Stimulated activated naive CD8-positive, alpha-beta T cell treated with anti-CD3 and anti-CD28 coated beads, Interleukin-15, amount 100 ng/mL, for 72 hours (primary cell): ENCODE measurements at regions not wholly inside any gene's neighbourhood (a gene's known extent, or its start where the extent isn't known, plus 50 kb on each side); places are given as distances from the start of the nearest gene placed in this dataset.
"Not testable (repeated sequence)": the region's sequence is repeated elsewhere in the genome, so short reads cannot be mapped to it uniquely, and the experiment has no call there.

ENCODE experiments used
- ATAC-seq: fragments of 150-1000 bp; cut with Tn5 transposase; 2 replicates; pipeline ENCODE4 v1.10.0; 2021; ENCODE audit warnings: mild to moderate bottlenecking, moderate library complexity
- DNase-seq, 2 donors: peaks; one replicate each; pipeline ENCODE4 v3.0.0; 2021 to 2022
- H3K27ac Mint-ChIP-seq, 2 donors: one replicate each; pipeline ENCODE4 v1.8.0; 2022; ENCODE audit warnings: mild to moderate bottlenecking in 2 of 2, mixed read lengths in 2 of 2, moderate library complexity in 2 of 2
- H3K27me3 Mint-ChIP-seq: one replicate; pipeline ENCODE4 v1.8.0; 2022; ENCODE audit warnings: mixed read lengths
- H3K4me1 Mint-ChIP-seq: one replicate; pipeline ENCODE4 v1.8.0; 2022; ENCODE audit warnings: mild to moderate bottlenecking, mixed read lengths
- H3K4me3 Mint-ChIP-seq, 2 donors: one replicate each; pipeline ENCODE4 v1.8.0; 2022; ENCODE audit warnings: mild to moderate bottlenecking in 2 of 2, mixed read lengths in 2 of 2, moderate library complexity in 1 of 2
- H3K9me3 Mint-ChIP-seq, 2 donors: one replicate each; pipeline ENCODE4 v1.8.0; 2022; ENCODE audit warnings: mixed read lengths in 2 of 2

DNA sequence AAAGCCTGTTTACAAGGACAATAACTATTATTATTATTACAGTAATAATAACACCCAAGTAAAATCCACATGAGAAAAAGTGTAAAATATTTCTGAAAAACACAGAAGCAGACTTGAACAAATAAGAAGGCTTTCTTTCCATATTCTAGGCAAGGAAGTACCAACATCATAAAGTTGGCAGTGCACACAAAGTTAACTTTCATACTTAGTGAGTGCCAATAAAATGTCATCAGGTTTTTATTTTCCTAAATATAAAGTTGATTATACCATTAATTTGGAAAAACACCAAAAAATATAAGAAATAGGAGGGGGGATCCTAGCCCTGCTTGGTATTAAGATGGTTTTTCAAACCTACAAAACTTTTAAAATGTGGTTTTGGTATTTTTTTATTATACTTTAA is 161.4 kb downstream of the PRELID2 start:
- no peak for DNase-seq
- H3K4me3 Mint-ChIP-seq = no peak overlapping the region
- no peak overlapping the region for H3K27ac Mint-ChIP-seq
- no peaks in the 10 kb centered on the region for H3K9me3 Mint-ChIP-seq
- ATAC-seq = no peak
- no peaks in the 10 kb centered on the region for H3K4me1 Mint-ChIP-seq
- H3K27me3 Mint-ChIP-seq = no peaks in the 10 kb centered on the region

DNA sequence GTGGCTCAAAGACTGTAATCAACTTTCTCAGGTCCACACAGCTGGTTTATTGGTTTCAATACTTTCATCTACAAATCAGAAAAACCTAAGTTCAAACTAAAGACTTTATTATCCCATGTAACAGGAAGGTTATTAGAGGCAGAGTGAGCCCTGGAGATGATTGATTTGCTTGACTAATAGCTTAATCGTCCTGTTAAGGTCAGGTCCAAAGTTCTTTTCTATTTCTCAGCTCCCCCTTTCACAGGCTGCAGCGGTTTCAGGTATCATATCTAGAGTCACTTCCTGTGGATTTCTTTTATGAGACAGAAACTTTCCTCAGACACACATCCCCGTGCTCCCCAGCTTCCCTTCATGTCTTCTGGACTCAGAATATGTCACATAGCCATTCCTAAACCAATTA is 166.4 kb downstream of the PRELID2 start:
- H3K27me3 Mint-ChIP-seq = no peaks in the 10 kb centered on the region
- no peak for DNase-seq
- ATAC-seq = no peak
- no peaks in the 10 kb centered on the region for H3K4me1 Mint-ChIP-seq
- no peaks in the 10 kb centered on the region for H3K9me3 Mint-ChIP-seq
- H3K27ac Mint-ChIP-seq = no peak overlapping the region
- no peak overlapping the region for H3K4me3 Mint-ChIP-seq

DNA sequence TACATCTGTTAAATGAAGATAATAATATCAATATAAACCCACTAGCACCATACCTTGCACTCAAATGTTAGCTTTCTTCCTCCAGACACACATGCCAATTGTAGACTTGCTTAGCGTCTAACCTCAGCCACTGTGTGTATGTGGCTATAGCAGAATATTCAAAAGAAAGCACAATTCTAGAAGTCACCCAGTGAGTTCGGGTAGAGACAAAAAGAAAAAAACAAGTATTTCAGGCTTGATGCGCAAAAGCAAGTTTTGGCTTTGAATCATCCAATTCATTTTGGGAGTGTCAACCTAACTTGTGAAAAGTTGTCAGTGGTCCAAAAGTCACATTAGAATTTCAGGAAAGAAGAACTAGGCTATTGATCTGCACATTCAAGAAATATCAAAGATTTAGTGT is 167.4 kb downstream of the PRELID2 start:
- no peak for ATAC-seq
- Mint-ChIP-seq H3K27me3 (no peaks in the 10 kb centered on the region), H3K27ac (no peak overlapping the region), H3K9me3 (no peaks in the 10 kb centered on the region), H3K4me1 (no peaks in the 10 kb centered on the region), H3K4me3 (no peak overlapping the region)
- no peak for DNase-seq

DNA sequence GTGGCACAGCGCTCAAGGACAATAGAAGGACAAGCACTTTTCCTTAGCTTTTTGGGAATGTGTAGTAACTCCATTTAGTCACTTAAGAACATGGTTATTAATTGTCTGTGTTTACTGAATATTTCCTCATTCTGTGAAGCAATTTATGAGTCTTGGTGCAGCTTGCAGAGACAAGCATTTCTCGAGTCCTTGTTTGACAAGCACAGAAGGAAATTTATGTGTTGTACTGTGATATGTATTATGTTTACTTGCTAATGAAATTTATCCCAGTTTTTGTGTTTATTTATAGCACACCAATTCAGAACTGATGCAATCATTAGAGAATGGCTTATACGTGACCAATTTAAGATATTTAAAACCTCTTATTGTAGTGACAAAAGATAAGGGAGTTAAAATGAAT is 168.6 kb downstream of the PRELID2 start:
- H3K4me1 Mint-ChIP-seq = no peaks in the 10 kb centered on the region

DNA sequence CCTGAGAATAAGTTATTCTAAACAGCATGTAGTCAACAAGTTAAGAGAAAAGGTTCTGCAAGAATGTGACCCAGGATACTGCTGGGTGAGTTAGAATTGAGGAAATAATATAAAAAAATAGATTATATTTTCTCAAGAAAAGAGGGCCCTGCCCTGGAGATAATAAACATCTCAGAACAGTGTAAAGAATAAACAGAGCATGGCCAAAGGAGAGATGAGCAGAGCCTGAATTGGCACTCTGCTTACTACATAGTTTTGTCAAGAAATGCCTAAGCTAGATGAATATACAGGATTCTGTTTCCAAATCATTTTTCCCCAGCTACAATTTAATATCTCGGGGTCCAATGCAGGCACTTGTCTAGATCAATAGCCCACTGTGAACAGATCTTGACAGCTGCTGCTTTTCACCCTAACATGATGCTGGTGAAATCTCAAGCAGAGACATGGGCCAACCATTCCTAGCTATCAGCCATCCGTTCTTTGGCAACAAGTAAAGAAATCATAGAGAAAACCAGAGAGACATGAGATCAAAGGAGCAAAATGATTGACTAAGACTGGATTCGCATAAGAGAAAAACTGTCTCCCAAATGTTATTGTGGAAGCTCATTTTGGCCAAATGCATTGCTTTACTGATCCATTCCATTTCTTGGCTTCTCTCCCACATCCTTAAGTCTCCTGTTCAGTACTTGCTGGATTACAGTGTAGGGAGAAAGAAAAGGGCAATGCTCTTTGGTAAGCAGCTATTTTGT is 173.2 kb downstream of the PRELID2 start:
- no peak for DNase-seq
- H3K27ac Mint-ChIP-seq = no peak overlapping the region
- H3K27me3 Mint-ChIP-seq = no peaks in the 10 kb centered on the region
- H3K9me3 Mint-ChIP-seq = peaks cover 0 to 8% of the 10 kb centered on the region in 2 donors
- no peak for ATAC-seq
- H3K4me3 Mint-ChIP-seq = no peak overlapping the region
- H3K4me1 Mint-ChIP-seq = no peaks in the 10 kb centered on the region

More for the DNA sequence above, 168.6 kb downstream of the PRELID2 start:
- Mint-ChIP-seq H3K27me3 (no peaks in the 10 kb centered on the region), H3K4me3 (no peak overlapping the region), H3K27ac (no peak overlapping the region), H3K9me3 (no peaks in the 10 kb centered on the region)
- no peak for DNase-seq
- no peak for ATAC-seq

DNA sequence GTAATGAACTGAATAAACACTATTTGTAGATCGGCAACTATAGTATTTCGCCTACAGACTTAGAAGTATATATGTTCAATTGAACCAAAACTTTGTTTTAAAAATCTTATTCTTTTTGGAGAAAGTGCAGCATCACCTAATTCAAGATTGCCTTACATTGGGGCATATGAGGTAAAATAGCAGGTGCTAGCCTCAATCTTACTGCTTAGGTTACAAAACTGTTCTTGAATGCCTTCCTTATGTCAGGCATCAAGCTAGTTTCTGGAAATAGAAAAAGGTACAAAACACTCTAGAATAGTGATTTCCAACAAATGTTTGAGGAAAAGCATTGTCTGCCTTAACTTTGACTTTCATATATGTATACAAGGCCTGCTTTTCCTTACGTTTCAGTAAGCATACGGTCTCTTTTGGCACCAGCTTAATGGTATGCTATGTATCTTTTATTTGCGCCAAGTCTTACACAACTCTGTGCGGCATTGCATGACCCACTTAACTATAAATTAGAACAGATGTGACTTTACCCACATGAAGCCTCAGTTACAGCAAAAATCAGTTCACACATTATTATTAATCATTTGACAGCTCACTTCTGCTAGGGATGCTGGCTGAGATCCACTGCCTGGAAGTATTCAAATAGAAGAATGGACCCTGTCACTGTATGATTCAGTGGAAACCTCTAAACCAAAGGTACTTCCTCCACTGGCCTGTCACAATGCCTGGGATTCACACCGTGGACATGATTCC is 174.1 kb downstream of the PRELID2 start:
- H3K9me3 Mint-ChIP-seq = peaks cover 2 to 8% of the 10 kb centered on the region in 2 donors
- H3K27me3 Mint-ChIP-seq = no peaks in the 10 kb centered on the region
- H3K4me1 Mint-ChIP-seq = no peaks in the 10 kb centered on the region
- no peak overlapping the region for H3K27ac Mint-ChIP-seq
- no peak for DNase-seq
- no peak for ATAC-seq
- H3K4me3 Mint-ChIP-seq = no peak overlapping the region

DNA sequence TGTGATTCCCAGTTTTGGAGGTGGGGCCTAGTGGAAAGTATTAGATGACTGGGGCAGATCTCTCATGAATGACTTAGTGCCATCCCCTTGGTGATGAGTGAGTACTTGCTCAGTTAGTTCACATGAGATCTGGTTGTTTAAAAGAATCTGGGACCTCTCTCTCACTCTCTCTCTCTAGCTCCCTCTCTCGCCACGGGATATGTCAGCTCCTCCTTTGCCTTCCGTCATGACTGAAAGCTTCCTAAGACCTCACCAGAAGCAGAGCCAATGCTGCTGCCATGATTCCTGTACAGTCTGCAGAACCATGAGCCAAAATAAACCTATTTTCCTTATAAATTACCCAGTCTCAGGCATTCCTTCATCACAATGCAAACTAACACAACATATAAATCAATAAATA is 176.7 kb downstream of the PRELID2 start:
- Mint-ChIP-seq H3K4me3 (no peak overlapping the region), H3K27ac (no peak overlapping the region), H3K4me1 (no peaks in the 10 kb centered on the region), H3K27me3 (no peaks in the 10 kb centered on the region), H3K9me3 (peaks cover 12 to 13% of the 10 kb centered on the region in 2 donors)
- ATAC-seq (no peak), DNase-seq (no peak)

DNA sequence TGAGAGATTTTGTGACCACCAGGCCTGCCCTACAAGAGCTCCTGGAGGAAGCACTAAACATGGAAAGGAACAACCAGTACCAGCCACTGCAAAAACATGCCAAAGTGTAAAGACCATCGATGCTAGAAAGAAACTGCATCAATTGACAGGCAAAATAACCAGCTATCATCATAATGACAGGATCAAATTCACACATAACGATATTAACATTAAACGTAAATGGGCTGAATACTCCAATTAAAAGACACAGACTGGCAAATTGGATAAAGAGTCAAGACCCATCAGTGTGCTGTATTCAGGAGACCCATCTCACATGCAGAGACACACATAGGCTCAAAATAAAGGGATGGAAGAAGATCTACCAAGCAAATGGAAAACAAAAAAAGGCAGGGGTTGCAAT is 182.4 kb downstream of the PRELID2 start:
- H3K27me3 Mint-ChIP-seq, H3K4me1 Mint-ChIP-seq, DNase-seq, H3K27ac Mint-ChIP-seq, H3K4me3 Mint-ChIP-seq, ATAC-seq: not testable (repeated sequence)
- peaks cover 21 to 32% of the 10 kb centered on the region in 2 donors for H3K9me3 Mint-ChIP-seq

DNA sequence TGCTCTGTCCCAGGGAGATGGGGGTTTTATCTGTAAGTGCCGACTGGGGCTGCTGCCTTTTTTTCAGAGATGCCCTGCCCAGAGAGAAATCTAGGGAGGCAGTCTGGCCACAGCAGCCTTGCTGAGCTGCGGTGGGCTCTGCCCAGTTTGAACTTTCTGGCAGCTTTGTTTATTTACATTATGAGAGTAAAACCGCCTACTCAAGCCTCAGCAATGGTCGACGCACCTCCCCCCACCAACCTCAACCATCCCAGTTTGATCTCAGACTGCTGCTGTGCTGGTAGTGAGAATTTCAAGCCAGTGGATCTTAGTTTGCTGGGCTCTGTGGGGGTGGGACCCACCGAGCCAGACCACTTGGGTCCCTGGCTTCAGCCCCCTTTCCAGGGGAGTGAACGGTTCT is 188.0 kb downstream of the PRELID2 start:
- not testable (repeated sequence) for H3K27me3 Mint-ChIP-seq, H3K4me3 Mint-ChIP-seq, H3K4me1 Mint-ChIP-seq, ATAC-seq, DNase-seq, H3K27ac Mint-ChIP-seq
- H3K9me3 Mint-ChIP-seq = peaks cover 21 to 28% of the 10 kb centered on the region in 2 donors

DNA sequence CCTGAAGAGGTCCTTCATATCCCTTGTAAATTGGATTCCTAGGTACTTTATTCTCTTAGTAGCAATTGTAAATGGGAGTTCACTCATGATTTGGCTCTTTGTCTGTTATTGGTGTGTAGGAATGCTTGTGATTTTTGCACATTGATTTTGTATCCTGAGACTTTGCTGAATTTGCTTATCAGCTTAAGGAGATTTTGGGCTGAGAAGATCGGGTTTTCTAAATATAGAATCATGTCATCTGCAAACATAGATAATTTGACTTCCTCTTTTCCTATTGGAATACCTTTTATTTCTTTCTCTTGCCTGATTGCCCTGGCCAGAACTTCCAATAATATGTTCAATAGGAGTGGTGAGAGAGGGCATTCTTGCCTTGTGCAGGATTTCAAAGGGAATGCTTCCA is 191.9 kb downstream of the PRELID2 start:
- DNase-seq, H3K27me3 Mint-ChIP-seq, ATAC-seq, H3K4me1 Mint-ChIP-seq, H3K4me3 Mint-ChIP-seq, H3K27ac Mint-ChIP-seq: not testable (repeated sequence)
- H3K9me3 Mint-ChIP-seq = peaks cover 15 to 27% of the 10 kb centered on the region in 2 donors

DNA sequence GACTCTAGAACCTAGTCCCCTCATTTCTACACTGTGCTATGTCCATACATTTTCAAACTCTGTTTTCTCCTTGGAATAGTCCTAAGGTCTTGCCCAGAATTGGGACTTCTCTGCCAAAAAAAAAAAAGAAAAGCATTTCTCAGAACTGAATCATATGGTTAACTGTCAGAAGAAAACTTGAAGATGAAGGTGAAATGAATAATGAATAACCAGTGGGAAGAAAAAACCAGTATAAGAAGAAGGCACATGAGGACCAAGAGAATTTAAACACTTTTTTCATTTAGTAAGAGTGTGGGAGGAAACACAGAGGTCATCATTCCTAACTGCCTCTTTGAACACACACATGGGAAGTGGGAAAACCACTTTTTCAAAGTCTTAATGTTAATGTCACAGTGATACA is 197.7 kb downstream of the PRELID2 start:
- ATAC-seq (no peak), DNase-seq (no peak)
- Mint-ChIP-seq H3K27ac (no peak overlapping the region), H3K27me3 (no peaks in the 10 kb centered on the region), H3K4me3 (no peak overlapping the region), H3K4me1 (no peaks in the 10 kb centered on the region), H3K9me3 (peaks cover 0 to 9% of the 10 kb centered on the region in 2 donors)

DNA sequence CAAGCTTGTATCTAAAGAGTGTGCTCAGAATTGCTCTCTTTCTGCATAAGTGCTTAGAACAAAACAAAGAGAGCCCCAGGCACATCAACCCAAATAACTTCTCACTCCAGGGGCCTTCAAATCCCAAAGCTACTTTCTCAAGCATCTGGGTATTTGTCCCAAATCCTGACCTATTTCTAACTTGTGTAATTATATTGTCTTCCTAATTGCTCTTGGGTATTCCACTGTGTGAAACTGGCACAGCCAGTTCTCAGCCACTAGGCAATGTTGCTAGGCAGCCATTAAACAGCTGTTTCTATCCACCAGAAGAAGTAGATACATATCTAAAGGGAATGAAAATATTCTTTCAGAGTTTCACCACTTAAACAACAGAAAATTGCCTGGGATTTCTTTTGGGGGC is 198.8 kb downstream of the PRELID2 start:
- no peak for ATAC-seq

DNA sequence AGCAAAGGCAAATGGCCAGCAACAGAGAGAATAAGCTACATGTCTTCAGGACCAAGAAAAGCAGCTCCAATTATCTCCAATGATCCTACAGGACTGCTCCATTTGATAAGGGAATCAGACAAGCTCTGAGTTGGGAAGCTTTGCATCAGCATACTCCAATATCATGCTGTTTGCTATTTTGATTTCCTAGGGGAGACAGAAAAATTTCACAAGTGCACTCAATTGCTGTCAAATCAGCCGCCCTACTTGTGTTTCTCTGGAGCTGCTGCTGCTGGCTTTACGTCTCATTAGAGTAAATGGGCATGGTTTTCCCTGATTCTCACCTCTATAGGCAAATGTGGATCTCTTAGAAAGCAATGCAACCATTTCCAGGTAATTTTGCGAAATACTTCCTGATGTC is 201.7 kb downstream of the PRELID2 start:
- Mint-ChIP-seq H3K27me3 (no peaks in the 10 kb centered on the region), H3K4me3 (no peak overlapping the region), H3K4me1 (no peaks in the 10 kb centered on the region), H3K9me3 (peaks cover 0 to 2% of the 10 kb centered on the region in 2 donors), H3K27ac (no peak overlapping the region)
- ATAC-seq (no peak), DNase-seq (no peak)

More for the DNA sequence above, 198.8 kb downstream of the PRELID2 start:
- peaks cover 0 to 9% of the 10 kb centered on the region in 2 donors for H3K9me3 Mint-ChIP-seq
- no peak for DNase-seq
- no peak overlapping the region for H3K27ac Mint-ChIP-seq
- no peaks in the 10 kb centered on the region for H3K4me1 Mint-ChIP-seq
- H3K4me3 Mint-ChIP-seq = no peak overlapping the region
- no peaks in the 10 kb centered on the region for H3K27me3 Mint-ChIP-seq

DNA sequence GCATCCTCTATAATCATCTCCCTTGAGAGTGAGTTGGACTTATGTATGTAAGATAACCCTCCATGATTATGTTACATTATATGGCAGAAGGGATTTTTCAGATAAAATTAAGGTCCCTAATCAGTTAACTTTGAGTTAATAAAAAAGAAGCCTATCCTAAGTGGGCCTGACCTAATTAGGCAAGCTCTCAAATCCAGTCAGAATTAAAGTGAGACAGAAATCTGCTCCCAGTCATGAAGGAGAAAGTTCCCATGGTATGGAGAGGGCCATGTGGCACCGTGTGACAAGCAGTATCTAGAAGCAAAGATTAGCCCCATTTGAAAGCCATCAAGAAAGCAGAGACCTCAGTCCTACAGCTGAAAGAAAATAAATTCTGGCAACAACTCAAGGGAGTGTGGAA is 202.4 kb downstream of the PRELID2 start:
- Mint-ChIP-seq H3K27me3 (no peaks in the 10 kb centered on the region), H3K9me3 (no peaks in the 10 kb centered on the region), H3K4me3 (no peak overlapping the region), H3K27ac (no peak overlapping the region), H3K4me1 (no peaks in the 10 kb centered on the region)
- ATAC-seq (no peak), DNase-seq (no peak)

DNA sequence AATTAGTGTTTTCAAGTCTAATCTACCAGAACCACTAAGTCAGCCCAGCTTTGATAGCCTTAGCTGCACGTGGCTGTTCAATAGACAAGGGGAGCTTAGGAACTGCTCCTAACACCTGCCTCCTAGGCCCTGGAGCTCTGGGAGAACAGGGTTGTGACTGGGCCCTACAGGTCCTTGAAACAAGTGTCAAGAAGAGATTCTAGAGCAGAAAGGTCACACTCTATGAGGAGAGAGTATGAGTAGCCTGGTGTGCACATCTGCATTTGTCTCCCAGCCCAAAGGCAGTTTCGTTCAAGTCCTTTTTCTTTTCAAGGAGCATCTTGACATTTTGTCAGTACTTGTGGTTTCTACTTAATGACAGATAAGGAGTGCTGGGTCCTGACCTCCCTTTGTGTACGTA is 206.1 kb downstream of the PRELID2 start:
- Mint-ChIP-seq H3K27me3 (no peaks in the 10 kb centered on the region), H3K27ac (no peak overlapping the region), H3K9me3 (peaks cover 0 to 5% of the 10 kb centered on the region in 2 donors), H3K4me3 (no peak overlapping the region), H3K4me1 (no peaks in the 10 kb centered on the region)
- ATAC-seq = no peak
- no peak for DNase-seq

DNA sequence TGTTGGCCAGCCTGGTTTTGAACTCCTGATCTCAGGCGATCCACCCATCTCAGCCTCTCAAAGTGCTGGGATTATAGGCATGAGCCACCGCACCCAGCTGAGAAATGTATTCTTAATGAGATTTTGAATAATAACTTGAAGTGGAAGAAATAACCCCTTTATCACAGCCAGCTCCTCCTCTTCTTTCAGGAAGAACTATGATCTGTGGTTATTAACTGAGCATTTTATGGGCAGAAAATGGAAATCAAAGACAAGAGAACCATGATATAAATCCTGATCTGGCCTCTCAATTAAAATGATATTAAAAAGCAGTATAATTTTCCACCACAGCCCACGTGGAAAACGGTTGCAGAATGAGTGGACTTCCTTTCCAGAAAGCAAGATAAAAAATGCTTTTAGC is 206.6 kb downstream of the PRELID2 start:
- DNase-seq (no peak), ATAC-seq (no peak)
- Mint-ChIP-seq H3K9me3 (peaks cover 0 to 5% of the 10 kb centered on the region in 2 donors), H3K4me3 (no peak overlapping the region), H3K27ac (no peak overlapping the region), H3K4me1 (no peaks in the 10 kb centered on the region), H3K27me3 (no peaks in the 10 kb centered on the region)
